SJSA1 (cell line): ENCODE measurements at regions not wholly inside any gene's neighbourhood (a gene's known extent, or its start where the extent isn't known, plus 50 kb on each side); places are given as distances from the start of the nearest gene placed in this dataset.

Experiments used
- DNase-seq, 2 experiments: peaks; one replicate each; pipeline ENCODE4 v3.0.0-alpha.2; 2015 to 2020; ENCODE audit warnings: low spot score in 2 of 2, low read depth in 1 of 2
- H3K27ac ChIP-seq: fragments of 250-450 bp; sonication (Bioruptor Pico); 2 replicates; pipeline ENCODE4 v1.5.1; 2020; ENCODE audit warnings: mild to moderate bottlenecking, moderate library complexity
- H3K27me3 ChIP-seq: fragments of 250-450 bp; sonication (Bioruptor Pico); replicated peaks from 2 replicates; pipeline ENCODE4 v1.5.1; 2020; ENCODE audit warnings: mild to moderate bottlenecking, moderate library complexity
- H3K36me3 ChIP-seq: fragments of 250-450 bp; sonication (Bioruptor Pico); 2 replicates; pipeline ENCODE4 v1.5.1; 2020; ENCODE audit warnings: mild to moderate bottlenecking
- H3K4me1 ChIP-seq: fragments of 250-450 bp; sonication (Bioruptor Pico); replicated peaks from 2 replicates; pipeline ENCODE4 v1.6.1; 2021; ENCODE audit warnings: mild to moderate bottlenecking
- H3K4me3 ChIP-seq: fragments of 250-450 bp; sonication (Bioruptor Pico); 2 replicates; pipeline ENCODE4 v1.5.1; 2020; ENCODE audit warnings: mild to moderate bottlenecking
- H3K9me3 ChIP-seq: fragments of 250-450 bp; sonication (Bioruptor Pico); replicated peaks from 2 replicates; pipeline ENCODE4 v1.5.1; 2020; ENCODE audit warnings: mild to moderate bottlenecking

DNA sequence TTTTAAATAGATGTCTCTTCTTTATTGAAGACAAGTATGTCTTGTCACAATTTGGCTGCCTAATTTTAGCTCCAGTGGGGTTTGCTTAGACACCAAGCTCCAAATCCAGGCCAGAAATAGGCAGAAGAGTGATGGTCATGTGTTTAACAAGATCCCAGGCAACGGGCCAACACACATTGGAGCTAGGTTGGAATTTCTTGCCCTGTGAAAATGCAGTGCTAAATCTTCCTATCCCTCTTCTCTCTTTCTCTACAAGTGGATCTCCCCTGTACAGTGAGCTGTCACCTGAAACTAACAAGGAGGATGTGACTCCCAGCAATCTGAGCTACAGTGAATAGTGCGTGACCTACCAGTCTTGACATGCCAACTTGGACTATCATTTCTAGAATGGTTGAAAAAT is 65.3 kb upstream of the VGLL2 start:
- Histone ChIP-seq H3K9me3 (no peaks in the 10 kb centered on the region), H3K4me1 (no peaks in the 10 kb centered on the region; the same call in 1 of the 2 replicates), H3K27me3 (no peaks in the 10 kb centered on the region), H3K27ac (no peak overlapping the region), H3K4me3 (no peak overlapping the region), H3K36me3 (no peaks in the 10 kb centered on the region)
- DNase-seq = no peak

DNA sequence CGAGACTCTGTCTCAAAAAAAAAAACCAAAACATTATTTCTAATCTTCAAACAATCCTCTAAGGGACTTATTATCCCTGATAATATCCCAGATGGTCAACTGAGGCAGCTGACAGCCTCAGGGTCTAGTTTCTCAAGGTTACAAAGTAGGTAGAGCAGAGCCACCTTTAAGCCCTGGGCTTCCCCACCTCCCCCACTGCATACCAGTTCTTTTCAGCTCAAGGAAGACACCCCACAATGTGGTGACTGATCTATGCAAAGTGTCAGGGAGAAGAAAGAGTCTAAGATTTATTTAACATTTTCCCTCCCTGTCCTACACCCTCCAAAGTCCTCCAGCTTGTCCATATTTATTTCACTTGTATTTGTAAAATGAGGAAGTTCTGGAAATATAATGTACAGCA is 60.5 kb upstream of the VGLL2 start:
- Histone ChIP-seq H3K4me3 (no peak overlapping the region), H3K36me3 (no peaks in the 10 kb centered on the region), H3K9me3 (no peaks in the 10 kb centered on the region), H3K27ac (no peak overlapping the region), H3K4me1 (peaks cover 25% of the 10 kb centered on the region), H3K27me3 (no peaks in the 10 kb centered on the region)
- DNase-seq = no peak

DNA sequence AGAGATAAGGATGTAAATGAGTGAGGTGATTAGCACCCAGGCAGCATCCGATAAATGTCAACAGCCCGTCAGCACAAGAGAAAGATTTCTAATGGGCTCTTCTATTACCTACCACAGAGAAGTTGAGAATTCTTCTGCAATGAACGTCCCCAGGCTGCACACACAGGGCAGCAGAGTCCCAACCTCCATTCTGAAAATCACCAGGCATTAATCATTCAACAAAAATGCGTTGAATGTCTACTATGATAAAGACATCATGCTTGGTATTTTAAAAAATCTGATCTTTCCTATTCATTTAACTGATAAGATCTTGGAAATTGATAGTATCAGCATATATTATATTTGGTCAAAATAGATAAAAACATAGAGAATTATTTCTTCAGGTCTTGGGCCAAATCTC is 59.5 kb upstream of the VGLL2 start:
- peak in 1 of 2 experiments; percentile 39 for DNase-seq
- peaks cover 25% of the 10 kb centered on the region for H3K4me1 ChIP-seq
- H3K4me3 ChIP-seq = no peak overlapping the region
- H3K27ac ChIP-seq = peak overlapping the region; percentile 44
- no peaks in the 10 kb centered on the region for H3K27me3 ChIP-seq
- no peaks in the 10 kb centered on the region for H3K36me3 ChIP-seq
- no peaks in the 10 kb centered on the region for H3K9me3 ChIP-seq

DNA sequence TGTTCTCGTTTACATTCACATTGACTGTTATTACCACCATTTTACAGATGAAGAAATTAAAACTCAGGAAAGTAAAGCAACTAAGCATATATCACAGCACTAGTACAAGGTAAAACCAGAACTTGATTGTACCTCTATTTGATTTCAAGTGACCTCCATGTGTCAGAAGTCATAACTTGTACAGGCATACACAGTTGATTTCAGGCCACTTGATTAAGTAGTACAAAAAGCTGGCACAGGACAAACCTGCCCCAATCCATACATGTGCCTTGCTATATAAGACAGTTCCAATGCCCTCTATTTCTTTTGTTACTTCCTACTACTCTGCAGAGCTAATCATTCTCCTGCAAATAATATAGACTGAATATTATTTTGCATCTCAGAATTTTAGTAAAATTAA is 58.8 kb upstream of the VGLL2 start:
- Histone ChIP-seq H3K4me3 (no peak overlapping the region), H3K27me3 (no peaks in the 10 kb centered on the region), H3K36me3 (no peaks in the 10 kb centered on the region), H3K4me1 (peaks cover 25% of the 10 kb centered on the region), H3K27ac (peak overlapping the region; percentile 44), H3K9me3 (no peaks in the 10 kb centered on the region)
- no peak for DNase-seq

DNA sequence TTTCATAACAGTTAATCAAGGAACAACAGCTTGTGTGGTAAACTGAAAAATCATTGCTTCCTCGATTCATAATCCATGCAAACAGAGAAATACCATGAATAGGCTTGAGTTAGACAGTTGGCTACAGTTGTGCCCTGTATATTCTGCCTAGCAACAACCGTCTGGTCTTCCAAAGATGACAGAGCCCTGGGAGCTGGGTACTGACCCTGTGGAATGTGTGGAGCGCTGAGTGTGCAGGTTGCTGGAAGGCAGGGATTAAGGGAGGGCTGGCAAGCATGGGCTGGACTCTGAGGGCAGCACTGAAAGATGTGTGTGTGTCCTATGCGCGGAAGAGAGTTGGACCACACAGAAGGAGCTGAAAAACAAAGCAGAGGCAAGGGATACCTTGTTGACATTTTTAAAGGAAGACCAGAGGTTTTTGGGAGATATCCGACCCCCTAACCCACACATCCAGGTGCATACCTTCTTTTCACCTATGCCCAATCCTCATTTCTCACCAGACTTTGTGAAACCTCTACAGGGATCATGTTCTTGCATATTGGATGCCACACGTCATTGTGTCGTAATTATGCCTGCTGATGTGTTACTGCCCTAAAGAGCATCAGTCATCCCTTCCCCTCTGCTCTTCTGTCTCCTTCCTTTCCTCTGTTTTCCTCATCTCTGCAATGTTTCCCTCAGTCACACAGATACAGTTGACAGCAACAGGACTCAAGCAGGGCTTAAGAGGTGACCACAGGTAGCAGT is 58.2 kb upstream of the VGLL2 start:
- DNase-seq = peak; percentile 77 to 90
- H3K4me1 ChIP-seq = peaks cover 29% of the 10 kb centered on the region
- H3K9me3 ChIP-seq = no peaks in the 10 kb centered on the region
- peak overlapping the region; percentile 44 for H3K27ac ChIP-seq
- no peak overlapping the region for H3K4me3 ChIP-seq
- no peaks in the 10 kb centered on the region for H3K36me3 ChIP-seq
- no peaks in the 10 kb centered on the region for H3K27me3 ChIP-seq

DNA sequence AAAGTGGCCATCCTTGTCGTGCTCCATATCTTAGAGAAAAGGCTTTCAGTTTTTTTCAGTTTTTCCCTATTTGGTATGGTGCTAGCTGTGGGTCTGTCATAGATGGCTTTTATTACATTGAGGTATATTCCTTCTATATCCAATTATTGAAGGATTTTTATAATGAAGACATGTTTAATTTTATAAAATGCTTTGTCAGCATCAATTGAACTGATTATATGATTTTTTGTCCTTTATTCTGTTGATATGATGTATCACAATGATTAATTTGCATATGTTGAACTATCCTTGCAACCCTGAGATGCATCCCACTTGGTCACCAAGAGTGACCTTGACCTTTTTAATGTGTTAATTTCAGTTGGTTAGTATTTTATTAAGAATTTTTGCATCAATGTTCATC is 55.1 kb upstream of the VGLL2 start:
- peaks cover 27% of the 10 kb centered on the region for H3K4me1 ChIP-seq

DNA sequence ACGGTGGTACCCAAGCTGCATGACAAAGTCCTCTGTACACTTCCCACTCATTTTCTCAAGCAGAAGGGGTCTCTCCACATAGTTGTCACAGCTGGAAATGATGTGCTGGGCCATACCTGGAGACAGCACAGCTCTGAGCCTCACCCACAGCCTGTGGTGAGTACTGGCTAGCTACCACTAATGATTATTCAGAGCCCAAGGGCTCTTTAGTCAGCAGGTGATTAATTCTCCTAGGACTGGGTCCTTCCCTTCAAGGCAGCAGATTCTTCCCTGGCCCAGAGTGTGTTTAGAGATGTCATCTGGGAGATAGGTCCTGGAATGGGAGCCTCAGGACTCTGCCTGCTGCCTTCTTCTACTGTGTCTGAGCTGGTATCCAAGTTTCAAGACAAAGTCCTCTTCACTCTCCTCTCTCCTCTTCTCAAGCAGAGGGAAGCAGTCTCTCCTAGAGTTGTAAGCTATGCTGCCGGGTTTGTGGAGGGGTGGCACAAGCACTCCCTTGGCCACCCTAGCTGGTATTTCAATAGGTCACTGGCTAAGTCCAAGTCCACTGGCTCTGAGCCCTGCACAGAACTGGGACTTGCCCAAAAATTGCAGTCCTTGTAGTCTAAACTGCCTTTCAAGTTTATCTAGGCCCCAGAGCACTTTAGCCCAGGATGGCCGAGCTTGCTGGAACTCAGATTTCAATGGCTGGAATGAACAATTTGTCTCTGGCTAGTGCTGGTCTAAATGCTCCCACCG is 49.8 kb upstream of the VGLL2 start:
- H3K4me3 ChIP-seq = no peak overlapping the region
- no peaks in the 10 kb centered on the region; the same call in 1 of the 2 replicates for H3K27me3 ChIP-seq
- H3K4me1 ChIP-seq = peaks cover 4% of the 10 kb centered on the region; the same call in 1 of the 2 replicates
- DNase-seq = no peak
- H3K9me3 ChIP-seq = no peaks in the 10 kb centered on the region
- no peak overlapping the region for H3K27ac ChIP-seq
- H3K36me3 ChIP-seq = no peaks in the 10 kb centered on the region

More for the DNA sequence above, 55.1 kb upstream of the VGLL2 start:
- no peak for DNase-seq
- no peak overlapping the region for H3K27ac ChIP-seq
- H3K36me3 ChIP-seq = no peaks in the 10 kb centered on the region
- no peaks in the 10 kb centered on the region for H3K9me3 ChIP-seq
- no peaks in the 10 kb centered on the region for H3K27me3 ChIP-seq
- no peak overlapping the region for H3K4me3 ChIP-seq
